Hematopoietic multipotent progenitor cell treated with erythropoietin and hydrocortisone succinate and interleukin-3 and kit ligand, for 4 days (in vitro differentiated cells): ENCODE measurements at regions not wholly inside any gene's neighbourhood (a gene's known extent, or its start where the extent isn't known, plus 50 kb on each side); places are given as distances from the start of the nearest gene placed in this dataset.

Source experiments
- DNase-seq: peaks from one replicate; pipeline ENCODE4 v3.0.0-alpha.2; 2015

DNA sequence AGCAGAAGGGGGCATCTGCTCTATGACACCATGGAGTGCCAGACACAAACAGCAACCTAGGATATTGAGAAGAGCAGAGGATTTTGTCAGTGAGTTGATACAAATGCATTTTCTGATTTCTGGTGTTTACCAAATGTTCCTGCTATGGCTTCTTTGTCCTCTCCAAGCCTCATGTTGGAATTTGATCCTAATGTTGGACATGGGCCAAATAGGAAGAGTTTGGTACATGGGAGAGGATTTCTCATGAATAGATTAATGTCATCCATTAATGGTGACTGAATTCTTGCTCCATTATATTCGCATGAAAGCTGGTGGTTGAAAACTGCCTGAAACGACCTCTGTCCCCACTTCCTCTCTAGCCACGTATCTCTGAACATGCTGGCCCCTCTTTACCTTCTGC, 1002.2 kb upstream of the FLRT2 start:
- no peak for DNase-seq

DNA sequence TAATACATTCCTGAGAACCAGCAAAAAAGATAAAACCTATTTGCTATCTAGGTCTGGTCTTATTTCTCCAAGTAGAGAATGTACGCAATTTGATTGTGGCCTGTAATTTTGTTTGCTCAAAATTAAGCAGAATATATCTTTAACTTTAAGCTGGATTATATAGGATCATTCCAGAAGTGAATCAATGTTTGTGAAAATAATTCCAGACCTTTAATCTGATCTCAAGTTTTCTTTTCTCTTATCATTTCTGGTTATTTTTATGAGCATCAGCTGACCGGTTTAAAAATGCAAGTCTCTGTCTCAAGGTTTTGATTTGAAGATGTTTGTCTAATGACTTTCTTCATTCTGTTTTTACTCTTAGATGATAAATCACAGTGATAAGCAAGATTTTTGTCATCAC, 997.9 kb upstream of the FLRT2 start:
- DNase-seq: no peak

DNA sequence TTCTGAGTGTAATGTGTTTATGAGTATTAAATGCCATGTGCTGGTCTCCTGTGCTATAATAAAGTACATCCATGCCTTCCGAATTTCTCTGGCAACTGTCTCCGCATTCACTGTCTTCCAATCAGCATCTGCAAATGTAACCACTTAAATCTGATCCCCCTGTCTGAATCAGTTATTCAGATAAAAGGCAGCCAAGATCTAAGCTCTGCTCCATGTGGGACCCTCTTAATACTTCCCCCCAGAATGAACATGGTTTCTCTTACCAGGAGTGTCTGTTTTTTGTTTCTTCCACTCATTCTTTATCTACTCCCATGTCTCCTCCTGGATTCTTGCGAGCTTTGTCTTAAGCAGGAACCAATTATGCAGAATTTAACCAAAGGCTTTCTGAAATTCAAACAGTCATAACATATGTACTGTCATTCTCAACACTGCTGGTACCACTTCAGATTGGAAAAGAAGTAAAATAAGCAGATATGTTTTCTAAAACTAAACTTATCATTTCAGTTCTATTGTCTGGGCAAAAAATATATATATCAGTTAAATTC, 996.7 kb upstream of the FLRT2 start:
- no peak for DNase-seq

DNA sequence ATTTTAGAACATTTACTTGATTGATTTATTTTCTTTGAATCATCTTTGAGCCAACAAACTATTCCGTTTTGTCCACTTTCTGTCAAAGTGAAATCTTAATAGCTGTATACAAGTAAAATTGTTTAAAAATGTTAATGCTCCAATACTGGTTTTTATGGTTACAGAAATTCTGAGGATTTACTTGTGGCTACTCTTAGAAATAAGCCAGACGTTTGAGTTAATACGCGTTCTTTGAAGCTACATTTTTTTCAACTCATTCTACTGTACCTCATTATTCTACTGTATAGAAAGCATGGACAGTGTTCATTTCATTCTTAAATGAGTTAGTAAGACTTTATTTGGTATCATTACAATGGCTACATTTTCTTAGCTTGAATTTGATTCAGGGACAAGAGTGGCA, 996.2 kb upstream of the FLRT2 start:
- DNase-seq: no peak

DNA sequence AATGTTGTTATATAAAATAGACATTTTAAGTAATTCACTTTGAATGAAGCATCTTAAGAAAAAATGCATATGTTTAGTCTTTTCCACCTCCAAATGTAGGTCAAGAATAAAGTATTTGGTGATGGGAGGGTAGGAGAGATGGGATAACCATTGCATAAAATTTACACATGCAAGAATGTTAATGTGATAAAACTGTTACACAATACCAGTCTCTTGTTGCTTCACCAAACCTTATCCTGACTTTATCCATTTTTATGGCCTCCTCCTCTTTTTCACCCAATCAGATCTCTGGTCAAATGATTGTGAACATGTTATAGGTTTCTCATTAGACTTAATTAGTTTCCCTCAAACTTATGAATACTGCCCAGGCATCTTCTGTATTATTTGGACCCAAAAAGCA, 994.5 kb upstream of the FLRT2 start:
- no peak for DNase-seq

DNA sequence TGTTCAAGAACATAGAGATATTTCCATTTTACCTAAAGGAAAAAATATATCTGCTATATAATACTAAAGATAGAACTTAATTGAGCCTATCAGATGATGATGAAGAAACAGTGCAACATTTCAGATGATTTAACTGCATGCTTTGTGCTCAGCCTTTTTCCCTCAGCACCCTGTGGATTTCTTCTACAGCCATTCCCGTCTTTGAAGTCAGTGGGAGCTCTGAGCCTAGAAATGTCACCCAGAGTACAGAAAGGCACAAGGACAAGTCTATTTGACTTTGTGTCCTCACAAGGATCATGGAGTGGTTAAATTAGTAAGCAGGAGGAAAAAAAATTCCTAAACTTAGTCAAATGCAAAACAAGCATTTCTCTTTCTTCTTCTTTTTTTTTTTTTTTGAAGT, 994.0 kb upstream of the FLRT2 start:
- no peak for DNase-seq

DNA sequence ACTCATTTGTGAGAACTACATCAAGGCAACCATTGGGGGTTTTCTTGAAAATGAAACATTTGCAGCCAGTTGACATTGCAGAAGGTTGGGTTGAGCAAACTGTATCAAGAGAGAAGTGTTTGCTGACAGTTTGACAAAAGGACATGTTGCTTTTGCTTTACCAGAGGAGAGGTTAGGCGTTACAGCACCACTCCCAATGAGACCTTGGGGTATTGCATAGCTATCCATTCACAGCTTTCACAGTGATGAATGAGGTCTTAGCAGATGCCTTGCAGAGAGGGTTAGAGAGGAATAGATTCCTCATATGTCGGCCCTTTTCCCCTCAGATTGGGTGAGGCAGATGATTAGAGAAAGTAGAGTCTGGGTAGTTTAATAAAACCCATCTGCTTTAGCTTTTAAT, 988.9 kb upstream of the FLRT2 start:
- no peak for DNase-seq

DNA sequence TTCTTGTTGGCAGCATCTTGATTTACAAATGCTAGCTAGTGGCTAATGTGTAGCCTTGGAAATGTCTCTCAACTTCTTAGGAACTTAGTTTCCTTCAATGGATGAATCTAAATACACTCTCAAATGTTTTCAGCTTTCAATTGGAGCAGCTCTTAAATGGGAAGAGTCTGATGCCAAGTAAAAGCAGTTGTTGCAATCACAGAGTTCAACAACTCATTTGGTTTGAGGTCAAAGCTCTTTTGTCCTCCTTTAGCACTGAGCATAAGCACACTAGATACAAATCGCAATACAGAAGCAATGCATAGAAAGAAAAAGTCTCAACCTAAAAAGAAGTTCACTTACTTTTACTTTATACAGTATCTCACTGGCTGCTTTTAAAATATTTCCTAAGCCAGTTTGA, 986.1 kb upstream of the FLRT2 start:
- no peak for DNase-seq

DNA sequence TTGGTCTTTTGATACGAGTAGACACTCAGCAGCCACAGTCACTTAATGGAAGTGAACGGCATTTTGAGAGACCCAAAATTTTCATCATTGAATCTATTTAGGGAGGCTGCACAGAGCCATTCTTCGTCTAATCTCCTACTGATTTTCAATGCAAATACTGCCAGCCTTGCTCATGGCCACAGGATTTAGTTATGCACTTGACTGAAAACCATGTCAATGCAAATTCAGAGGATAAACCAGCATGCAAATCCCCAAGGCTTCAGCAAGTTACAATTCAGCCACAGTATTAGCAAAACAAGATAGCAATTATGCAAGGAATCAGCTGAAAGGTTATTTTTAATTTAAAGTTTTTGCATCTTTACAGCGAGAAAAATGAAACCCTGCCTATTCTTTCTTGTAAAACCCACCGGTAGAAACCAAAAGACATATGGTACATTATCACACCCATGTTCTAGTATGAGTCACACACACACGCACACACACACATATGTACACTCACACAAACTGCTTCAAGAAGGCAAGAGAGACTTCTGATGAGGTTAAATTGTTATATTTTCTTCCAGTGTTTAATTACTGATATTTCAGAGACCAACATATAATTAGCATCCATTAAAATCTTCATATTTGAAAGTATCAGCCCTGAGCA, 985.3 kb upstream of the FLRT2 start:
- no peak for DNase-seq

DNA sequence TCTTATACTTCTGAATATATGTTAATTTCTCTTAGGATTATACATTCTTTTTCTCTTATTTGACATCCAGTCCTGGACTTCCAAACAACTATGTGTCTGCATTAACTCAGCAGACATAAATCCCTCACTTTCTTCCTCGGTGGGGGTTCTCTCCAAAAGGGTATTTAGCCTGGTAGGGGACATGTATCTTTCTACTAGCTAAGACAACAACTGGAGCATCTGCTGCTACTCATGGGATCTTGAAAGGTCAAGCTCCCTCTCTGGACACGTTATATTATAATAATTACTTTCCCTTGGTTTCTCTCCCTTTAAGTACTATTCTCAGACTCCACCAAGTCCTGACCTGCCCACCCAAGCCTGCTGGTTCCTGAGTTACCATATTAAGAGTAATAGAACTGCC, 983.7 kb upstream of the FLRT2 start:
- no peak for DNase-seq

DNA sequence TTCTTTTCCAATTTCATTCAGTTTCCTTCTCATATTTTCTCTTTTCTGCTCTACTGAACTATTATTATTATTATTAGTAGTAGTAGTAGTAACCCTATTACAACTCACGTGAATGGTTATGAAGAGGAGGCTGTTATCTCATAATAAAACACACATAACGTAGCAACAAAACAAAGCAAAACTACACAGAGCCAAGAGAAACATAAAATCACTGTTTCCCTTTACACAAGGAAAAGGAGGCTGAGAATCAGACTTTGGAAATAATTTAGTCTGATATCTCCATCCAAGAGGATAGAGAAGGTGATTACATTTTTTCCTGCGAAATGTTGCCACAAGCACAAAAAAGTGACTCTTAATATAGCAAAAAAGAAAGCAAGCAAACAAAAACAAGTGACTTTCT, 975.8 kb upstream of the FLRT2 start:
- no peak for DNase-seq

DNA sequence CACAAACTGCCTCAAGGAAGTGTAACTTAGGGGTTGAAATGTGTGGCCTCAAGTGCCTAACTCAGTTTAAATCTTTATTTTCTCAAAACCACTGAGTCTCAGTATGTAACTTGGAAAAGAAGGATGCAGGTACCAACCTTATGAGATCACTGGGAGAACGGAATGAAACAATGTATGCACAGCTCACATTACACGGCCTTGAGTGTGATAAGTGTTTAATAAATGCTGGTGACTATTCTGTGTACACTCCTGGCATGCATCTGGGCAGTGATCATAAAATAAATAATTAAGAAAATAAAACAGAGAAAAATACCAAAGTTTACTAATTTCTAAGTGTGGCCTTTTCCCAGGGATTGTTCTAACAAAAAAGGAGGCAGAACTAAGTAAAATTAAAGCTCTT, 974.5 kb upstream of the FLRT2 start:
- no peak for DNase-seq

DNA sequence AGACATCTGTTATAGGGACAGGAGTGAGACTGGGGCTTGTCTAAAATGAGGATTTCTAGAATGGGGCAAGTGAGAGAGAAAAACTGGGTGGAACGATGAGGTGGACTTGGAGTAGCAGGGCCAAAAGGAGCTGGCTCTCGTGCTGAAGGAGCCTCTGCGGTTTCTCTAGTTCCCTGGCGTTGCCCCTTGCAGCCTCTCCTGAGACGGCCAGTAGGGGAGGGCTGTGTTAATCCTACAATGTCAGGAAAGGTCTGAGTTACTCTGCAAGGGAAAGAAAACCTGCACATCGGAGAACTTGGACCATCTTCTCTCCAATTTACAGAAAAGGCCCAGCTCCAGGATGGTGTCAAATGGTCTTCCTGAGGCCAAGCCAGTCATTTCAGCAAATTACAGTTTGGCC, 963.8 kb upstream of the FLRT2 start:
- no peak for DNase-seq

DNA sequence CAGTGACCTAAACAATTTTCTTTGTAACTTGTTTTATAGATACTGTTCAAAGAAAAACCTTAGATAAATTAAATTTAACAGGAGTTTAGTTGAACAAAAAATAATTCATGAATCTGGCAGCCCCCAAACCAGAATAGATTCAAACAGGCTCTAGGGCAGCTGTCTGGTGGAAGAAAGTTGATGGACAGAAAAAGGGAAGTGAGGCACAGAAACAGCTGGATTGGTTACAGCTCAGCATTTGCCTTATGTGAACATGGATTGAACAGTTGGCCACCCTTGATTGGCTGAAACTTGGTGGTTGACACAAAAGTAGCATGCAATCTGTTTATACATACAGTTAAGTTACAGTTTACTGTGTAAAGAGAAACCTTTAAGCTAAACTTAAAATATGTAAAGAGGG, 954.3 kb upstream of the FLRT2 start:
- no peak for DNase-seq

DNA sequence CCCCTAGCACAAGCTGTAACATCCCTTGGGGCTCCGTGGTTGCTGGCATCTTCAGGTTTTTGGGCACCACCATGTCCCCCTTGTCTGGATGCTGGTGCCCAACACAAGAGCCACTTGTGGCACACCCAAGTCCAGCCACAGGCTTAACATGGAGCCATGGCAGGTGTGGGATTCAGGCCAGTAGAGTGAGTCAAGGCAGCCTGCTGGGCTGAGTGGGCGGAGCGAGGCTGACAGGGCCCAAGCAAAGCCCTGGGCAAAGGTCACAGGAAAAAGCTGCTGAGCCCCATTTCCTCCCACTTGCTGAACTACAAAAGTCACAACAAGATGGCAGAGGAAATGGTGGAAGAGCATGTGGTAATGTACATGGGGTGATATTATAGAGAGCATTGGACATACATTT, 950.7 kb upstream of the FLRT2 start:
- DNase-seq: no peak

DNA sequence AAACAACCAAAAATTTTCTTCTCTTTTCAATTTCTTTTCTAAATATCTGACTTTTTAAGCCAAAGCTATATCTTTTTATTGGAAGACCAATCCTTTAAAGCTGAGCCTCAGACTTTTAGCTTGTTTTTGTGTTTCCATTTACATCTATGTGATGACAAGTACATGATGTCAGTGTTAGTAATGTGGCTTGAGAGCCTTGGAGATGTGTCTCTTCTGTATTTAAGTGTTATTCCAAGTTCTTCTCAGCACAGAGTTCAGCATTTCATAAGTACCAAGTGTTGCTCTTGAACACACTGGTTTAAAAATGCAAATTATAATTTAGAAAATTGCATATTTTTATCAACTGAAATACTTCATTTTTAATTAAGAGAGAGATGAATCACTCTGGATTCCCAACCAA, 948.9 kb upstream of the FLRT2 start:
- no peak for DNase-seq

DNA sequence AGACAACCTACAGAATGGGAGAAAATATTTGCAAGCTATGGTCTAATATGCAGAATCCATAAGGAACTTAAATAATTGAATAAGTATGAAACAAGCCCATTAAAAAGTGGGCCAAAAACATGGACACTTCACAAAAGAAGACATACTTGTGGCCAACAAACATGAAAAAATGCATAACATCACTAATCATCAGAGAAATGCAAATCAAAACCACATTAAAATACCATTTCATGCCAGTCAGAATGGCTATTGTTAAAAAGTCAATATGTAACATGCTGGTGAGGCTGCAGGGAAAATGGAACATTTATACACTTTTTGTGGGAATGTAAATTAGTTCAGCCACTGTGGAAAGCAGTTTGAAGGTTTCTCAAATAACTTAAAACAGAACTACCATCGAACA, 945.4 kb upstream of the FLRT2 start:
- DNase-seq: no peak

DNA sequence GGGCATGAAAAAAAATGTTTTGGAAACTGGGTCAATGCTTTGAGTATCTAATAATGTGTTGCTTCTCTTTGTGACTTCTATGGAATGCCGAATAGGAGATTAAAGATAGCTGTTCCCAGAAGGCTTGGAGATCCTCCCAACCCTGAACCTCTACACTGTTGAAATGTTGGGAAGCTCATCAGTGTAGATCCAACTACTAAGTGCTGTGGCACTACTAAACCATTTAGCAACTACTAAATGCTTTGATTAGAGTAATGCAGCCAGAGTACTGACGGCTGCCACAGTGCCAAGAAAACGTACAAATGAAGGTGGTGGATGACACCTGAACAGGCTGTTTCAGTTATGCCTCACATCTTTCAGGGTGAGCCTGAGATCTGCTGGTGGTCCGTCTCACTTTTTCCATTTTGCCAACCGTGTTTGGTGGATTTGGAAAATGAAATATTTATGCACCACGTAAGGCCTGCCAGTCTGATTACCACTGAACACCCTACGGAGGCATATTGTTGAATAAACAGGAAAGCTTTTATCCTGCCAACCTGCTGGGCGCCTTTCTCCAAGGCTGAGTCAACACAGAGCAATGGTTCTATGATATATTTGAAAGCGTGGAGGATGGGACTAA, 938.0 kb upstream of the FLRT2 start:
- no peak for DNase-seq

DNA sequence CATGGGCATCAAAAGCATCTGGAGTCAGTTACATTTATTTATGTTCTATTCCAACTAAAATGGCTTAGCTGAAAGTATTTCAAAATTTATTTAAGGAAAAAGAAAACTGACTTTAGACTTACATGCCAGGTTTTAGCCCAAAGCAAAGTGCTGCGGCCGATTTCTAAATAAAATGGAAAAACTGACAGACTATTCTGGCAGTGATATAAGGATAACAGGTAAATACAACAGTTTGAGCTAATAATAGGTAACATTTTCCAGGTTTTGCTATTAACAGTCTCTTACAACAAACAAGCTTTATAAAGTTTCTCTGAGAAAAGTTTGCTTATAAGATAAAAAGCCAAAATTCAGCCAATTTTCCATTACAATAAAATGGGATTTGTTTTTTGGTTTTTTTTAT, 937.2 kb upstream of the FLRT2 start:
- no peak for DNase-seq

DNA sequence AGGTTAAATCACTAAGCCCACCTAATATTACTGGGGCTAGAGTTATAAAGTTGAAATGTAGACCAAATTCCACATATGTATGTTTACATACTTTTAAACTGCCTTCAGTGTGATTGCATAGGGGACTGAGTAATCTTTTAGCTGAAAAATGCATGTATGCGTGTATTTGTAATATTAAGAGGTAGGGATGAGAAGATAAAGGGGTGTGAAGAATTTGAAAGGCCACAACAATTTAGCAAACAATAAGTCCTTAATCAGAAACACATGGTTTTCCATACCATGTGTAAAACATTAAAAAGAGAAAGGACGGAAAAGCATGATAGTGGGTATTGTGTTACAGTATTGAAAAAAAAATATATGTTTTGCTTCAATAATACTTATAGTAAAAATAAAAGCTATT, 919.9 kb upstream of the FLRT2 start:
- no peak for DNase-seq

DNA sequence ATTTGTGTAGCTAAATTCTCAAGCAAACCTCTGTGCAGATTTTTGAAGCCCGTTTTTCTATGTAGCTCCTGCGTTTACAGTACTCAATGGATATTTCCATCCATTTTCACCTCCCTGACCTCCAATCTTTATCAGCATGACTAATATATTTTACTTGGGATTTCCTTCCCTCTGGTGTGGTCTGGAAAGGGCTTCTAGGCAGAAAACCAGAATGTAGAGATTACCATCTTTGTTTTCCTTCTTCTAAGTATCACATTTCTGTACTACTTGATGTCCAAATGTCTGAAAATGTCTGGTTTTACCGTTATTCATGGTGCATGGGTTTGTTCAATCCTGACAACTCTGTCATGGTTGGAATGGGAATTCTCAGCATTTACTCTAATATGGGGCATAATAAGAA, 907.6 kb upstream of the FLRT2 start:
- DNase-seq: no peak

DNA sequence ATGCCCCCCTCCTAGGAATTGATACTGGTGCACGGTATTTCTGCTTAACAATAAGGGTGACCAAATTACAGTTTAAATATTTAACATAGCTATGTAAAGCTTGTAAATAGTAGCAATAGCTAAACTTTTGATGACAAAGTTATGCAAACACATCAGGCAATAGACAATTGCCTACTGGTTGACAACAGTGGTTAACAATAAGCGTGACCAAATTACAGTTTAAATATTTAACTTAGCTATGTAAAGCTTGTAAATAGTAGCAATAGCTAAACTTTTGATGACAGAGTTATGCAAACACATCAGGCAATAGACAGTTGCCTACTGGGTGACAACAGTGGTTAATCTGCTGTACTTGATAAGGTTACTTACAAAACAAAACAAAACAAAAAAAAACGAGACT, 886.5 kb upstream of the FLRT2 start:
- DNase-seq: no peak

DNA sequence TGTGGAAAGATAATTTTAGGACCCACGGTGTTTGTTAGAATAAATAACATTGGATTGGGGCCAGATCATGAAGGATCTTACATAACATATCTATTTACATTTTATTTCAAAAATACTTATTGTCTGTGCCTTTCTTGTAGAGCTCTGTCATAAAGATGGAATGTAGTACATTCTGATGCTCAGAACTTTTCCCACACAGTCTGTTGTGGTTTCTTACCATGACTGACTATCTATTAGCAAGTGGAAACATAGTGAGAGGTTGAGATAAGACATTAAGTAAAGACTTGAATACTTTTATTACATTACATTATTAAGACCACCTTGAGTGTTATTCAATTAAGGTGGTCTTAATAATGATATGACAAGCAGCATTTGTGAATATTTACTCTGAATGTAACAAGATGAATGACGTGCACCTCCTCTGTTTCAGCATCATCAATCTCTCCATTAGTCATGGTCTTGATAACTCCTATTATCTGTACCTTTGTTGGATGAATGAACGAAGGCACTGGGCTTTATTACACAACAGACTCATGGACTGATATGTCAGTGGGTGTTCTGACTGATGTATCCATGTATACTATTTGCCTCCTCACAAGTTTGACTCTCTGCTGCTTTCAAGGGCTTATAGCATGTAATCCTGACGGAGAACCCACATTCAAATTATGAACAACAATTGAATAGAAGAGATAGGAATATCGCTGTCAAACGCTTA, 883.0 kb upstream of the FLRT2 start:
- no peak for DNase-seq

DNA sequence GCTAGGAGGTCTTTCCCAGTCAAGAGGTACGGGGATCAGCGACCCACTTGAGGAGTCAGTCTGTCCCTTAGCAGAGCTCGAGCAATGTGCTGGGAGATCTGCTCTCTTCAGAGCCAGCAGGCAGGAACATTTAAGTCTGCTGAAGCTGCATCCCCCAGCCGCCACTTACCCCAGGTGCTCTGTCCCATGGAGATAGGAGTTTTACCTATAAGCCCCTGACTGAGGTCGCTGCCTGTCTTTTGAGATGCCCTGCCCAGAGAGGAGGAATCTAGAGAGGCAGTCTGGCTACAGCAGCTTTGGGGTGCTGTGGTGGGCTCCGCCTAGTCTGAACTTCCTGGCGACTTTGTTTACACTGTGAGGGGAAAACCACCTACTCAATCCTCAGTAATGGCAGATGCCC, 874.9 kb upstream of the FLRT2 start:
- no peak for DNase-seq

DNA sequence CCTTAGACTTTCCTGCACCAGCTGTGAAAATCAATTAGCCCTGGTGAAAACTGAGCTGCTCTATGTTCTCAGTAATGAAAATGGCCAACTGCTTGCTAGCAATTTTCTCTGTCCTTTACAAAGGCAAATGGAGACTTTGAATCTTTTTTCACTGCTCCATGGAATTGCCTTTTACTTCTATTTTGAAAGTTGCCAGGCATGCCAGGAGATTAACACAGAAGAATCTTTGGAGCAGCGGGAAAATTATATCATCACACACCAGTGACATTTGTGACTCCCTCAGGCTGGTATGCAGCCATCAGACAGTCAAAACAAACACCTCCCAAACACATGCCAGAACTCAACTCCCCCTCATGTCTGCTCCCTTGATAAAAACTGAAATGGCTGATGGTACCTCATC, 872.0 kb upstream of the FLRT2 start:
- no peak for DNase-seq
